Liver (tissue), 8 donors: ENCODE measurements at regions not wholly inside any gene's neighbourhood (a gene's known extent, or its start where the extent isn't known, plus 50 kb on each side); places are given as distances from the start of the nearest gene placed in this dataset.

Source experiments
- DNase-seq: peaks from one replicate; pipeline ENCODE4 v3.0.0-alpha.2; 2017; ENCODE audit warnings: low spot score
- H3K27ac ChIP-seq, 2 donors: one replicate each; pipeline ENCODE4 v1.7.0; 2013; ENCODE audit warnings: inconsistent platforms in 2 of 2, low read length in 2 of 2, control low read depth in 1 of 2, low read depth in 1 of 2, mild to moderate bottlenecking in 1 of 2
- H3K27me3 ChIP-seq, 4 donors: one replicate each; pipeline versions ENCODE4 v1.6.1 to v1.7.0; 2013; ENCODE audit warnings: low read length in 3 of 4, inconsistent platforms in 1 of 4, mild to moderate bottlenecking in 1 of 4, moderate library complexity in 1 of 4; ENCODE audit not compliant: control insufficient read depth in 4 of 4, insufficient read depth in 4 of 4
- H3K36me3 ChIP-seq, 4 donors: one replicate each; pipeline versions ENCODE4 v1.6.1 to v1.7.0; 2013; ENCODE audit warnings: low read length in 3 of 4, mild to moderate bottlenecking in 3 of 4, low read depth in 1 of 4, moderate library complexity in 1 of 4; ENCODE audit not compliant: control insufficient read depth in 4 of 4, insufficient read depth in 3 of 4
- H3K4me1 ChIP-seq, 4 donors: one replicate each; pipeline versions ENCODE4 v1.6.1 to v1.7.0; 2013; ENCODE audit warnings: low read length in 3 of 4, mild to moderate bottlenecking in 3 of 4, moderate library complexity in 1 of 4; ENCODE audit not compliant: control insufficient read depth in 4 of 4, insufficient read depth in 4 of 4
- H3K4me3 ChIP-seq, 3 donors: one replicate each; pipeline versions ENCODE4 v1.6.1 to v1.7.0; 2013; ENCODE audit warnings: low read length in 3 of 3, control low read depth in 1 of 3, low read depth in 1 of 3, mild to moderate bottlenecking in 1 of 3
- H3K9ac ChIP-seq, 2 donors: one replicate each; pipeline ENCODE4 v1.7.0; 2013; ENCODE audit warnings: low read length in 2 of 2, mild to moderate bottlenecking in 2 of 2, moderate library complexity in 2 of 2, control low read depth in 1 of 2, low read depth in 1 of 2
- H3K9me3 ChIP-seq, 4 donors: one replicate each; pipeline versions ENCODE4 v1.6.1 to v1.7.0; 2013; ENCODE audit warnings: low read length in 3 of 4; ENCODE audit not compliant: control insufficient read depth in 4 of 4
- ATF3 ChIP-seq: IDR thresholded peaks from 2 replicates; pipeline ENCODE4 v1.6.1; 2016; ENCODE audit warnings: antibody characterized with exemption
- FOXA1 ChIP-seq: IDR thresholded peaks from 2 replicates; pipeline ENCODE4 v1.6.1; 2016; ENCODE audit warnings: antibody characterized with exemption
- FOXA2 ChIP-seq: IDR thresholded peaks from 2 replicates; pipeline ENCODE4 v1.6.1; 2016; ENCODE audit warnings: antibody characterized with exemption
- GABPA ChIP-seq, 2 donors: IDR thresholded peaks in 1 of 2; conservative IDR thresholded peaks in 1 of 2; 2 replicates each; pipeline ENCODE4 v1.6.1; 2016; ENCODE audit warnings: antibody characterized with exemption in 2 of 2, mild to moderate bottlenecking in 1 of 2, moderate library complexity in 1 of 2
- JUND ChIP-seq, 2 donors: IDR thresholded peaks; 2 replicates each; pipeline ENCODE4 v1.6.1; 2016; ENCODE audit warnings: antibody characterized with exemption in 2 of 2
- NR2F2 ChIP-seq: IDR thresholded peaks from 2 replicates; pipeline ENCODE4 v1.6.1; 2016; ENCODE audit warnings: antibody characterized with exemption
- RXRA ChIP-seq, 2 donors: IDR thresholded peaks; 2 replicates each; pipeline ENCODE4 v1.6.1; 2017 to 2018; ENCODE audit warnings: antibody characterized with exemption in 2 of 2, mild to moderate bottlenecking in 1 of 2
- SP1 ChIP-seq: IDR thresholded peaks from 2 replicates; pipeline ENCODE4 v1.6.1; 2018; ENCODE audit warnings: antibody characterized with exemption, mild to moderate bottlenecking
- YY1 ChIP-seq: IDR thresholded peaks from 2 replicates; pipeline ENCODE4 v1.6.1; 2016; ENCODE audit warnings: antibody characterized with exemption, mild to moderate bottlenecking
- WGBS: extraction: QIAGEN DNeasy Blood & Tissue Kit; methylation state at CpG from one replicate; pipeline ENCODE4 v1.1.7; 2013; 5-methylcytosine and 5-hydroxymethylcytosine counted together
- TF ChIP-seq, protein P1 (sequence below): fragments of 150-350 bp; IDR thresholded peaks from 2 replicates; pipeline ENCODE4 v1.5.1; 2017; ENCODE audit warnings: improper control_type of control experiment, low read depth, low read length; ENCODE audit not compliant: missing input control
- TF ChIP-seq, protein P2 (sequence below): IDR thresholded peaks from 2 replicates; pipeline ENCODE4 v1.6.1; 2016; ENCODE audit warnings: antibody characterized with exemption
- TF ChIP-seq, protein P3 (sequence below): IDR thresholded peaks from 2 replicates; pipeline ENCODE4 v1.6.1; 2016; ENCODE audit warnings: antibody characterized with exemption, mild to moderate bottlenecking
- donor health status: healthy.
- donor health status: healthy.
- donor health status: healthy.
- donor health status: healthy.
- donor health status: healthy.

DNA sequence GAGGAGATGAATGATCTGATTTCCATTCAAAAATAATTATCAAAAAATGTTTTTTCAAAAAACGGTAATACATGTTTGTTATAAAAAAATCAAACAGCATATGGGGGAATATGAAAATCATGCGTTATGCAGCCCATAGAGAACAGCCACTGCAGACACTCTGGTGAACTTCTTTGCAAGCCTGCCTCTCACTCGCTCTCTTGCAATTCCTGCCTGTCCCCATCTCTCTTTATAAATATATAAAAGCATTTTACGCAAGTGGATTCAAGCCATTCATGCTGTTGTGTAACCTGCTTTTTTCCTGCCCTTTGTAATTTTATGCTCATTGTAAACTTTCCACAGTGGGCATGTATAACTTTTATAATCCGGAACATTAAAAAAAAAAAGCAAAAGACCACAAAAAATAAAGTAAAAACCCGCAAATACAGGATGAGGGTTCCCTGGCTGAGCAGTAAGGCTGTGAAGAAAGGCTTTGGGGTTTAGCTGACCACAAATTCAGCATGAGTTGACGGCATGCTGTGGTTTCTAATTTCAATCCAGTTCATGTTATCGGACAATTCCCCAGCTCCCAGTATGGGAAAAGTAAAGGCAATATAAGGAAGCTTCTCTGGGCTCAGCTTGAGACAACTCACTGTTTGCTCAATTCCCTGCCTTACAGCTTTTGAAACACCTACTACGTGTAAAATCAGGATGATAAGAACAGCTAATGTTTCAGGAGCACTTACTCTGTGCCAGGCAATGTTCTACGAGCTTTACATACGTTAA is 52.8 kb upstream of the ZBTB40 start:
- TF ChIP-seq FOXA2 (no peak), GABPA (IDR thresholded peaks at IDR 0.05 in 1 of 2, conservative IDR thresholded peaks at IDR 0.05 in 1 of 2) (no peak), JUND (IDR thresholded peaks at IDR 0.05) (no peak), YY1 (no peak)
- TF ChIP-seq, protein P1, sequence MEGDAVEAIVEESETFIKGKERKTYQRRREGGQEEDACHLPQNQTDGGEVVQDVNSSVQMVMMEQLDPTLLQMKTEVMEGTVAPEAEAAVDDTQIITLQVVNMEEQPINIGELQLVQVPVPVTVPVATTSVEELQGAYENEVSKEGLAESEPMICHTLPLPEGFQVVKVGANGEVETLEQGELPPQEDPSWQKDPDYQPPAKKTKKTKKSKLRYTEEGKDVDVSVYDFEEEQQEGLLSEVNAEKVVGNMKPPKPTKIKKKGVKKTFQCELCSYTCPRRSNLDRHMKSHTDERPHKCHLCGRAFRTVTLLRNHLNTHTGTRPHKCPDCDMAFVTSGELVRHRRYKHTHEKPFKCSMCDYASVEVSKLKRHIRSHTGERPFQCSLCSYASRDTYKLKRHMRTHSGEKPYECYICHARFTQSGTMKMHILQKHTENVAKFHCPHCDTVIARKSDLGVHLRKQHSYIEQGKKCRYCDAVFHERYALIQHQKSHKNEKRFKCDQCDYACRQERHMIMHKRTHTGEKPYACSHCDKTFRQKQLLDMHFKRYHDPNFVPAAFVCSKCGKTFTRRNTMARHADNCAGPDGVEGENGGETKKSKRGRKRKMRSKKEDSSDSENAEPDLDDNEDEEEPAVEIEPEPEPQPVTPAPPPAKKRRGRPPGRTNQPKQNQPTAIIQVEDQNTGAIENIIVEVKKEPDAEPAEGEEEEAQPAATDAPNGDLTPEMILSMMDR: no peak
- TF ChIP-seq, protein P2, sequence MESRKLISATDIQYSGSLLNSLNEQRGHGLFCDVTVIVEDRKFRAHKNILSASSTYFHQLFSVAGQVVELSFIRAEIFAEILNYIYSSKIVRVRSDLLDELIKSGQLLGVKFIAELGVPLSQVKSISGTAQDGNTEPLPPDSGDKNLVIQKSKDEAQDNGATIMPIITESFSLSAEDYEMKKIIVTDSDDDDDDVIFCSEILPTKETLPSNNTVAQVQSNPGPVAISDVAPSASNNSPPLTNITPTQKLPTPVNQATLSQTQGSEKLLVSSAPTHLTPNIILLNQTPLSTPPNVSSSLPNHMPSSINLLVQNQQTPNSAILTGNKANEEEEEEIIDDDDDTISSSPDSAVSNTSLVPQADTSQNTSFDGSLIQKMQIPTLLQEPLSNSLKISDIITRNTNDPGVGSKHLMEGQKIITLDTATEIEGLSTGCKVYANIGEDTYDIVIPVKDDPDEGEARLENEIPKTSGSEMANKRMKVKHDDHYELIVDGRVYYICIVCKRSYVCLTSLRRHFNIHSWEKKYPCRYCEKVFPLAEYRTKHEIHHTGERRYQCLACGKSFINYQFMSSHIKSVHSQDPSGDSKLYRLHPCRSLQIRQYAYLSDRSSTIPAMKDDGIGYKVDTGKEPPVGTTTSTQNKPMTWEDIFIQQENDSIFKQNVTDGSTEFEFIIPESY: no peak
- DNase-seq: no peak
- WGBS: 74% methylated on average over 11 of the region's 11 CpGs
- Histone ChIP-seq H3K27ac (no peak overlapping the region), H3K9ac (no peak overlapping the region), H3K9me3 (no peaks in the 10 kb centered on the region), H3K4me1 (no peaks in the 10 kb centered on the region), H3K36me3 (no peaks in the 10 kb centered on the region), H3K4me3 (no peak overlapping the region), H3K27me3 (peaks cover 0 to 5% (median 2%) of the 10 kb centered on the region in 4 donors)

GRCh38 chr1:22399421-22400091 is 52.1 kb upstream of the ZBTB40 start:
- WGBS: 88% methylated on average over 10 of the region's 10 CpGs
- no peaks in the 10 kb centered on the region for H3K36me3 ChIP-seq
- peaks cover 0 to 5% (median 2%) of the 10 kb centered on the region in 4 donors for H3K27me3 ChIP-seq
- no peak overlapping the region for H3K9ac ChIP-seq
- no peak for DNase-seq
- H3K4me1 ChIP-seq: no peaks in the 10 kb centered on the region
- H3K27ac ChIP-seq: no peak overlapping the region
- H3K4me3 ChIP-seq: no peak overlapping the region
- no peaks in the 10 kb centered on the region for H3K9me3 ChIP-seq
- no peak for TF ChIP-seq FOXA1
- TF ChIP-seq, protein P2: no peak
- no peak for TF ChIP-seq RXRA (IDR thresholded peaks at IDR 0.05)
- TF ChIP-seq SP1: no peak
- TF ChIP-seq NR2F2: no peak
- TF ChIP-seq JUND (IDR thresholded peaks at IDR 0.05): no peak
- TF ChIP-seq ATF3: no peak
- TF ChIP-seq, protein P3, sequence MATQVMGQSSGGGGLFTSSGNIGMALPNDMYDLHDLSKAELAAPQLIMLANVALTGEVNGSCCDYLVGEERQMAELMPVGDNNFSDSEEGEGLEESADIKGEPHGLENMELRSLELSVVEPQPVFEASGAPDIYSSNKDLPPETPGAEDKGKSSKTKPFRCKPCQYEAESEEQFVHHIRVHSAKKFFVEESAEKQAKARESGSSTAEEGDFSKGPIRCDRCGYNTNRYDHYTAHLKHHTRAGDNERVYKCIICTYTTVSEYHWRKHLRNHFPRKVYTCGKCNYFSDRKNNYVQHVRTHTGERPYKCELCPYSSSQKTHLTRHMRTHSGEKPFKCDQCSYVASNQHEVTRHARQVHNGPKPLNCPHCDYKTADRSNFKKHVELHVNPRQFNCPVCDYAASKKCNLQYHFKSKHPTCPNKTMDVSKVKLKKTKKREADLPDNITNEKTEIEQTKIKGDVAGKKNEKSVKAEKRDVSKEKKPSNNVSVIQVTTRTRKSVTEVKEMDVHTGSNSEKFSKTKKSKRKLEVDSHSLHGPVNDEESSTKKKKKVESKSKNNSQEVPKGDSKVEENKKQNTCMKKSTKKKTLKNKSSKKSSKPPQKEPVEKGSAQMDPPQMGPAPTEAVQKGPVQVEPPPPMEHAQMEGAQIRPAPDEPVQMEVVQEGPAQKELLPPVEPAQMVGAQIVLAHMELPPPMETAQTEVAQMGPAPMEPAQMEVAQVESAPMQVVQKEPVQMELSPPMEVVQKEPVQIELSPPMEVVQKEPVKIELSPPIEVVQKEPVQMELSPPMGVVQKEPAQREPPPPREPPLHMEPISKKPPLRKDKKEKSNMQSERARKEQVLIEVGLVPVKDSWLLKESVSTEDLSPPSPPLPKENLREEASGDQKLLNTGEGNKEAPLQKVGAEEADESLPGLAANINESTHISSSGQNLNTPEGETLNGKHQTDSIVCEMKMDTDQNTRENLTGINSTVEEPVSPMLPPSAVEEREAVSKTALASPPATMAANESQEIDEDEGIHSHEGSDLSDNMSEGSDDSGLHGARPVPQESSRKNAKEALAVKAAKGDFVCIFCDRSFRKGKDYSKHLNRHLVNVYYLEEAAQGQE: no peak
